ENCODE measurements at regions not wholly inside any gene's neighbourhood (a gene's known extent, or its start where the extent isn't known, plus 50 kb on each side); places are given as distances from the start of the nearest gene placed in this dataset.
A peak's percentile ranks its signal among the peaks of the same experiment; 100 is the strongest.

DNA sequence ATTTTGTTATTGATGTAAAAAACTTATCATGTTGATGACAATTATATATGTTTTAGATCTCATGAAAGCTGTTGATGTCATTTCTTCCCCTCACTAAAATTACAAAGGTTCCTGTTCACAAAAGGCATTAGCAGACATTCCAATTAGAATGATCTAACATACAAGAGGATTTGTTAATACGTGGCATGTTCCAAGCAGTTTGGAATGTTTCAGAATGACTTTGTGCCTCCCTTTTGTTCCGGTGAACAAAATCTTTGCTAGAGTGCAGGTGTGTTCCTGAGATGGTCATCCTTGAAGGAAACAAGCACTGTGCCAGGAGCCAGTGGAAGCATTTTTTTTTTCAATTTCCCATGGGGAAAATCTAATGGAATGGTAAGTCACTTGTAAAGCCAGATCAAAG, 108.0 kb upstream of the KCTD3 start:
- H2AK5ac ChIP-seq (ENCODE audit: low read depth, low read length), result no peak overlapping the region
- no peaks in the 10 kb centered on the region for H3K27me3 ChIP-seq (ENCODE audit: control insufficient read depth, insufficient read depth, low read length)
- no peaks in the 10 kb centered on the region; the same call in 1 of the 2 replicates for H3K9me1 ChIP-seq (ENCODE audit: insufficient read depth, low read length)
- ATAC-seq (ENCODE audit: low read depth) (no peak), DNase-seq (peak; percentile 4)
- no peaks in the 10 kb centered on the region; the same call in 1 of the 2 replicates for H3K4me1 ChIP-seq (ENCODE audit: control insufficient read depth, insufficient read depth, low read length)
- H3K56ac ChIP-seq (ENCODE audit: extremely low read depth, insufficient read depth, low read length), result no peak overlapping the region
- no peak overlapping the region for H2AFZ ChIP-seq (replicated peaks; ENCODE audit: low read length, poor library complexity)
- H4K91ac ChIP-seq (ENCODE audit: insufficient read depth, low read depth, low read length), result no peak overlapping the region
- ChIA-PET POLR2A (ENCODE audit: unreplicated experiment) (interaction anchor here (0.6 kb wide), 1 partner anchor 20 kb away, joined by 3 read pairs; no protein-coding TSS in a partner anchor), CTCF (no interaction called here)
- no peaks in the 10 kb centered on the region for H3K9me3 ChIP-seq (ENCODE audit: control insufficient read depth, insufficient read depth, low read length)
- in situ Hi-C loops (cut with MboI; ENCODE audit: low sequenced_read_pairs) (no loop called here), intact Hi-C loops (cut with micrococcal nuclease) (loop anchor here (5.0 kb wide), 1 partner anchor 112 kb away; no protein-coding TSS in a partner anchor), dilution Hi-C loops (cut with HindIII; ENCODE audit: low sequenced_read_pairs, unreplicated experiment) (no loop called here)
- no peak overlapping the region for H3K9ac ChIP-seq (ENCODE audit: low read depth, low read length)
- no CpG with 5 or more reads among the region's 2 CpGs for WGBS, 2 experiments (ENCODE audit: extremely low coverage in 2 of 2, insufficient read length in 1 of 2)
- H4K8ac ChIP-seq (ENCODE audit: low read depth in 2 of 2, low read length in 2 of 2), result no peak overlapping the region
- no peak overlapping the region for H2AK9ac ChIP-seq (replicated peaks; ENCODE audit: low read depth, low read length, poor library complexity)
- no peak overlapping the region for H2BK15ac ChIP-seq (ENCODE audit: low read depth, low read length)
- no TSS peak for BruUV-seq (replicated peaks)
- no peak overlapping the region for H3K4me3 ChIP-seq (ENCODE audit: insufficient read depth, low read depth, low read length)
- no peaks in the 10 kb centered on the region for H4K20me1 ChIP-seq (ENCODE audit: insufficient read depth, low read length)
- no peaks in the 10 kb centered on the region for H3K36me3 ChIP-seq (ENCODE audit: control insufficient read depth, insufficient read depth, low read length)
- H3K79me1 ChIP-seq (ENCODE audit: low read depth in 1 of 2, low read length in 2 of 2), result no peaks in the 10 kb centered on the region
- no peak overlapping the region for H2BK120ac ChIP-seq (ENCODE audit: low read depth, low read length)
- H2BK20ac ChIP-seq (ENCODE audit: low read depth, low read length), result no peak overlapping the region
- TF ChIP-seq, protein P1, sequence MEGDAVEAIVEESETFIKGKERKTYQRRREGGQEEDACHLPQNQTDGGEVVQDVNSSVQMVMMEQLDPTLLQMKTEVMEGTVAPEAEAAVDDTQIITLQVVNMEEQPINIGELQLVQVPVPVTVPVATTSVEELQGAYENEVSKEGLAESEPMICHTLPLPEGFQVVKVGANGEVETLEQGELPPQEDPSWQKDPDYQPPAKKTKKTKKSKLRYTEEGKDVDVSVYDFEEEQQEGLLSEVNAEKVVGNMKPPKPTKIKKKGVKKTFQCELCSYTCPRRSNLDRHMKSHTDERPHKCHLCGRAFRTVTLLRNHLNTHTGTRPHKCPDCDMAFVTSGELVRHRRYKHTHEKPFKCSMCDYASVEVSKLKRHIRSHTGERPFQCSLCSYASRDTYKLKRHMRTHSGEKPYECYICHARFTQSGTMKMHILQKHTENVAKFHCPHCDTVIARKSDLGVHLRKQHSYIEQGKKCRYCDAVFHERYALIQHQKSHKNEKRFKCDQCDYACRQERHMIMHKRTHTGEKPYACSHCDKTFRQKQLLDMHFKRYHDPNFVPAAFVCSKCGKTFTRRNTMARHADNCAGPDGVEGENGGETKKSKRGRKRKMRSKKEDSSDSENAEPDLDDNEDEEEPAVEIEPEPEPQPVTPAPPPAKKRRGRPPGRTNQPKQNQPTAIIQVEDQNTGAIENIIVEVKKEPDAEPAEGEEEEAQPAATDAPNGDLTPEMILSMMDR (conservative IDR thresholded peaks at IDR 0.05; ENCODE audit: low read depth, low read length), result no peak
- TF ChIP-seq RCOR1 (IDR thresholded peaks at IDR 0.05; ENCODE audit: insufficient replicate concordance, low read length) (no peak), RFX5 (IDR thresholded peaks at IDR 0.05; ENCODE audit: low read depth, low read length) (no peak)
- TF ChIP-seq, protein P2, sequence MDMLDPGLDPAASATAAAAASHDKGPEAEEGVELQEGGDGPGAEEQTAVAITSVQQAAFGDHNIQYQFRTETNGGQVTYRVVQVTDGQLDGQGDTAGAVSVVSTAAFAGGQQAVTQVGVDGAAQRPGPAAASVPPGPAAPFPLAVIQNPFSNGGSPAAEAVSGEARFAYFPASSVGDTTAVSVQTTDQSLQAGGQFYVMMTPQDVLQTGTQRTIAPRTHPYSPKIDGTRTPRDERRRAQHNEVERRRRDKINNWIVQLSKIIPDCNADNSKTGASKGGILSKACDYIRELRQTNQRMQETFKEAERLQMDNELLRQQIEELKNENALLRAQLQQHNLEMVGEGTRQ (IDR thresholded peaks at IDR 0.05; ENCODE audit: low read depth, low read length), result no peak
- H3K27ac ChIP-seq (ENCODE audit: insufficient read depth, low read length), result no peak overlapping the region
- no peak overlapping the region for H3K18ac ChIP-seq (ENCODE audit: low read depth, low read length)
- no peak overlapping the region for H3K14ac ChIP-seq (replicated peaks; ENCODE audit: low read depth, low read length)
- H3K4me2 ChIP-seq (ENCODE audit: low read depth, low read length), result no peak overlapping the region
- H3K4ac ChIP-seq (ENCODE audit: low read depth, low read length), result no peak overlapping the region
- H4K5ac ChIP-seq (ENCODE audit: low read depth, low read length), result no peak overlapping the region
- no peak overlapping the region for H2BK5ac ChIP-seq (ENCODE audit: low read depth, low read length, poor library complexity, severe bottlenecking)
- no peak overlapping the region for H3K23ac ChIP-seq (ENCODE audit: low read depth, low read length)

Data from IMR-90 (cell line).